ENCODE measurements at regions not wholly inside any gene's neighbourhood (a gene's known extent, or its start where the extent isn't known, plus 50 kb on each side); places are given as distances from the start of the nearest gene placed in this dataset.
"Not testable (repeated sequence)": the region's sequence is repeated elsewhere in the genome, so short reads cannot be mapped to it uniquely, and the experiment has no call there.

DNA sequence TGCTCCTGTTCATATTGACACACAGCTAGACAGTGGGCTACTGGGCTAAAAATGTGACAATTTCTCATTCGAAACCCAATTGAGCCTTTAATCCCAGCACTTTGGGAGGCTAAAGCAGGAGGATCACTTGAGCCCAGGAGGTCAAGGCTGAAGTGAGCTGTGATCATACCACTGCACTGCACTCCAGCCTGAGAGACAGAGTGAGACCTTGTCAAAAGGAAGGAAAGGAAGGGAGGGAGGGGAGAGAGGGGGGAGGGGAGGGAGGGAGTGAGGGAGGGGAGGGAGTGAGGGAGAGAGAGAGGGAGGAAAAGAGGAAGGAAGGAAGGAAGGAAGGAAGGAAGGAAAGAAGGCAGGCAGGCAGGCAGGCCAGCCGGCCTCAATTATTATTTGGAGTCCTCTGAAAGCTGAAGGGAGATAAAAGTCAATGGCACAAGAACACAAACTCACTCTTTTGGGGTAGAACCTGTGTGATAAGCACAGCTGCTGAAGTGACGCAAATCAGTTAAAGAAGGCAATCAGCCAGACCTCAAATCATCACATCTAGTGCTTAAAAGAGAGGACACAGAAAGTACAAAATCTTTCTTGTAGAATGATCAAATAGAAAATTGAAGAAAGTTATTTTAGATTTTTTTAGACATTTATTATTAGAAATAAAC lies 98.1 kb downstream of the CCDC71L start:
- DNase-seq: no peak

DNA sequence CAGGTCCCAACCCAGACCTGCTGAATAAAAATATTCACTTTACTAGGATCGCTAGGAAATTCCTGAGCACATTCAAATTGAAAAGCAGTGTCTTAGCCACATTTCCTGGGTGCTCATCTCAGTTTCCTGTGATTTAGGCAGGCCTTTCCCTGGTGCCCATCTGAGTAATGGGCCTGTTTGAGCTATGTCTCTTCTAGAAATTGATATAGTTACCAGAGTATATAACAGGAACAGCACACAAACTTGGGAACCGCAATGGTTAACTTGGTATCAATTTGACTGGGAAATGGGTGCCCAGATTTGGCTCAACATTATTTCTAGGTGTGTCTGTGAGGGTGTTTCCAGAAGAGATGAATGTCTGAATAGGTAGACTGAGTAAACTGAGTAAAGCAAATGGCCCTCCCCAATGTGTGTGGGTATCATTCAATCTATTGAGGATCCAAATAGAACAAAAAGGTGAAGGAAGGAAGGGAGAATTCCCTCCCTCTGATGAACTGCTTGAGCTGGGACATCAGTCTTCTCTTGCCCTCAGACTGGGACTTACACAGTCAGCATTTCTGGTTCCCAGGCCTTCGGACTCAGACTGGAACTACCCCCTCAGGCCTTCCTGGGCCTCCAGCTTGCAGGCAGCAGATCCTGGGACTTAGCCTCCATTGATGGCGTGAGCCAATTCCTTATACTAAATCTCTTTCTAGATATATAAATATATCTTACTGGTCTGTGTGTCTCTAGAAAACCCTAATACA lies 99.1 kb downstream of the CCDC71L start:
- DNase-seq: no peak

DNA sequence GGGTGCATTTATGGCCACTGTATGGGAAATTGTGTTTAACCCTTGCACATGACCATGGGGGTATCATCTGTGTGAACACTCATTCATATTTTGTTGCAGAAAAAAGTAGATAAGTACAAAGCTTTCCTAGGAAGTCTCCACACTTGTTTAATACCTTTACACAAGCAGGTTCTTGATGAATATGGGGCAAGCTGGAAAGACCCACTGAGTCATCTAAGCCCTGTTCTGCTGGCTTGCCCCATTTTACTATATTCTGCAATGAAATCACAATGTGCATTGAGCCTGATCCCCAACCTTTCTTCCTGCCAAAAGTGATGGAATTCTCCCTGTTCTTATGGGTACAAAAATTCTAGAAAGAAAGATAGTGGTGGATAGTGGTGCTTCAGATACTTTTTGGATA lies 99.8 kb downstream of the CCDC71L start:
- DNase-seq: no peak

DNA sequence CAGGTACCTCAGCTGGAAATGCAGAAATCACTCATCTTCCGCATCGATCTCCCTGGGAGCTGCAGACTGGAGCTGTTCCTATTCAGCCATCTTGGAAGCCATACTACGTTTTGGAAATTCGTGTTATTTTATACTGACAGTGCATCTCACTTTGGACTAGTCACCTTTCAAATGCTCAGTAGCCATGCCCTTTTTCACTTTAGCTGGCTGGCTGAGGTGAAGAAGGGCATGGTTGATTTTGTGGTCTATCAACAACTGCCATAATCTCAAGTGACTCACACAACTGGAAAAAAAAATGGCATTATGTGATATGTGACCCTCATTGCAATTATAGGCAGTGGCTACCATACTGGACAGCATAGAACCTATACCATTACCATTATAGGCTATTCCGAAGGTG lies 100.5 kb downstream of the CCDC71L start:
- DNase-seq: no peak

DNA sequence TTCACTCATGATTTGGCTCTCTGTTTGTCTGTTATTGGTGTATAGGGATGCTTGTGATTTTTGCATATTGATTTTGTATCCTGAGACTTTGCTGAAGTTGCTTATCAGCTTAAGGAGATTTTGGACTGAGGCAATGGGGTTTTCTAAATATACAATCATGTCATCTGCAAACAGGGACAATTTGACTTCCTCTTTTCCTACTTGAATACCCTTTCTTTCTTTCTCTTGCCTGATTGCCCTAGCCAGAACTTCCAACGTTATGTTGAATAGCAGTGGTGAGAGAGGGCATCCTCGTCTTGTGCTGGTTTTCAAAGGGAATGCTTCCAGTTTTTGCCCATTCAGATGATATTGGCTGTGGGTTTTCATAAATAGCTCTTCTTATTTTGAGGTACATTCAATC lies 104.7 kb downstream of the CCDC71L start:
- DNase-seq: not testable (repeated sequence)

DNA sequence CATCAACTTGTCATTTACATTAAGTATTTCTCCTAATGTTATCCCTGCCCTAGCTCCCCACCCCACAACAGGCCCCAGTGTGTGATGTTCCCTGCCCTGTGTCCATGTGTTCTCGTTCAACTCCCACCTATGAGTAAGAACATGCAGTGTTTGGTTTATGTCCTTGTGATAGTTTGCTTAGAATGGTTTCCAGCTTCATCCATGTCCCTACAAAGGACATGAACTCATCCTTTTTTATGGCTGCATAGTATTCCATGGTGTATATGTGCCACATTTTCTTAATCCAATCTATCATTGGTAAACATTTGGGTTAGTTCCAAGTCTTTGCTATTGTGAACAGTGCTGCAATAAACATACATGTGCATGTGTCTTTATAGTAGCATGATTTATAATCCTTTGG lies 106.3 kb downstream of the CCDC71L start:
- DNase-seq: not testable (repeated sequence)

DNA sequence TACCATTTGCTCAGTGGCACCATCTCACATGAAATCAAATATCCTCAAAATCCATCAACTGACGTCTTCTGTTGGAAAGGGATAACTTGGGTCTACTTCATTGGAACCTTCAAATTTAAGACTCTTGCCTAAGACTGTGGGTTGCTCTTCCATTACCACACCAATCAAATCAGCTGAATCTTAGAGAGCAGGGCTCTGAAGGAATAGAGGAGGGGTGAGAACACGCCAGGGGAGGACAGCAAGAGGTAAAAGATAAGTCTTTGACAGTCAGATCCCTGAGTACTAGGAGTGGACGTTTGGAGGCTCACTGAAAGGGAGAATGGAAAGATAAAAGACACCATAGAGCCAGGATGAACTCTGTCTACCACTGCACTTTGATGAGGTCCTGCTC lies 107.5 kb downstream of the CCDC71L start:
- DNase-seq: no peak

DNA sequence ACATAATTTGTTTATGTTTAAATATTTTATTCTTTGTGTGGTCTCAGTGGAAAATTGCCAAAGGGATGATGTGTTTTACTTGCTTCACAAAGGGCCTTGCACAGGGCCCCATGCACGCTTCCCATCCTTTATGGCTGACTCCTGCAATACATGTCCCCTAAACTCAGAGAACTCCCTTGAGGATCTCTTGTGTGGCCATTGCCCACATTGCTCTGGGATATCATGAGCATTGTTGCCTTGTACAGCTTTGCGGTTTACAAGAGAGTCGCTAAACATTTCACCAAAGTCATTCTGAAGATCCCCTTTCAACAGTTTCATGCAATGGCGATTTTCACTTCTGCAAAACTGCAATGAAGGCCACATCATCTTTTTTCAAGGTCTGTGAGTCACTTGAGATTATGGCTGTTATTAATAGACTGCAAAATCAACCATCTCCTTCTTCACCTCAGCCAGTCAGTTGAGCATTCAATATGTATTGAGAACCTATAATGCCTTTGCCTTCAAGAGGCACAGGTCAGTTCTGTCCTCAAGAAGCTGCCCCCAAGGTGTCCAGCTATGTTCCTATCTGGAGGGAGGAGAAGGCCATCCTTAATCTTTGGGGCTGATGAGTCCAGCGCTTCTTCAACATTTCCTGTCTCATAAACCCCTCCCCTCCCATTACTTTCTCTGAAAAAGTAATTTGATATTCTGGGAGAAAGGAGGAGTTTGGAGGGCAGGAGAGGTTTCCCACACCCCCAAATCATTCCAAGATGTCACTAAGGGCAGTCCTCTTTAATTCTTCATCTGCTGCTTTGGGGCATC lies 108.1 kb downstream of the CCDC71L start:
- peak; percentile 7 for DNase-seq

DNA sequence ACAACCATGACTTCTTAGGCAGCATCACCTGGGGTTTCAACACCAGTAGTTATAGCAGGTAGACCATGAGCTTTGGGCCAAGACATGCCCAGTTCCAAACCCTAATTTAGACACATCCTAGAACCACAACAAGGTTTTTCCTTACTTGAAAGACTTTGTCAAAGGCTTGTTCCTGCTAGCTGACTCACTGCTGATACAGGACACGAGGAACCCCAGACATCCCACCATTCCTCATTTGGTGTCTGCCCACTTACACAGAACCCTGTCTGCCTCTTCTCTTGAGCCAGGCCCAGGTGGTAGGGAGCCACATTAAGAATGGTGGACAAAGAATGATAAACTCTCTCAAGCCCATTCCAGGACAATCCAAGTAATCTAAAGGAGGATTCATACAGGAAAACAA lies 109.0 kb downstream of the CCDC71L start:
- DNase-seq: no peak

DNA sequence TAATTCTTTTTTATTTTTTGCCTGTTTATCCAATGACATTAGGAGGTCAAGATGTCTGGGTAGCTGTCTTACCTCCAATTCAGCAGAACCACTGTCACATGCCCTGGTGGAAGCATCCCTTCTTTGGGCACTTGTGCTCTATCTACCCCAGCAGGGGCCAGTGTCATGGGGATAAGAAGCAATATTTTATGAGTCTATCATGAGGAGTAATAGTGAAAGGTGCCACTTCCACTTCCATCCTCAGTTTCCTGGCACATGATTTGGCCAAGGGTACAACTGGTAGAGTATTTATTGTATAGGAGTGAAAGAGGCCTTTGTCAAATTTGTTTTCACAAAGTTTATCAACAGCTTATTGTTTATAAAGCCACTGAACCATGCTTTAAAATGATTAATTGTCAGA lies 112.5 kb downstream of the CCDC71L start:
- no peak for DNase-seq

DNA sequence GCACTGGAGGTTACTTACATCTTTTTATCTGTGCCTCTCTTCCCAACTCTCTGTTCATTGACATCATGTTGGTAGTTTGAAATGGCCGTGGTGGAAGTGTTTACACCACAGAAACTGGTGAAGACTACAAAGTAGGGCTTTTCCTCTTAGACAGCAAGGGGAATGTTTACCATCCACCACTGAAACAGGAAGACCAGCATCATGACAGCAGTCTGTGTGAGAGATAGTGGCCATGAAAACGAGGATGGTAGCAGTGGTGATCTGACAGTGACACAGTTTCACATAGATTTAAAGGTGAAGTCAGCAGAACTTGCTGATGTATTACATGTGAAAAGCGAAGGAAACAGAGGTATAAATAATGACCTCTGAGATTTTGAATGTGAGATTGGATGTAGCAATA lies 115.7 kb downstream of the CCDC71L start:
- no peak for DNase-seq

DNA sequence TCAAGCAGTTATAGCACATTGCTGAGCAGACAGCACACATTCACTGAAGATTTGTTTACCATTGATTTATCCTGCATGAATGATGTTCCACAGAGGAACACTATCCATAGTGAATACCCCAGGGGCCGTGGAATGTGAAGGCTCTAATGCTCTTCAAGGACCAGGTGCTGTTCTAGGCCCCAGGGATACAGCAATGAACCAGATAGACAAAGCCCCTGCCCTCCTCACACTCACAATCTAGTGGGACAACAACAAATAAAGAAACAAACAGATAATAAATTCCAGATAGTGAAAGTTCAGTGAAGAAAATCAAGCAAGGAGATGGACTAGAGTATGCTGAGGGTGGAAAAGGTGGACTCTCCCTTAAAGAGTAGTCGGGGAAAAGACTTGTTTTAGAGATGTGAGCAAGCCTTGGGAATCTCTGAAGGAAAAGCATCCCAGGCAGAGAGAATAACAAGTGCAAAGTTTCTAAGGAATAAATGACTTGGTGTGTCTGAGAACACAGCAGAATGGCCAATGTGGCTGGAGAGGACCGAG lies 117.7 kb downstream of the CCDC71L start:
- DNase-seq: no peak

DNA sequence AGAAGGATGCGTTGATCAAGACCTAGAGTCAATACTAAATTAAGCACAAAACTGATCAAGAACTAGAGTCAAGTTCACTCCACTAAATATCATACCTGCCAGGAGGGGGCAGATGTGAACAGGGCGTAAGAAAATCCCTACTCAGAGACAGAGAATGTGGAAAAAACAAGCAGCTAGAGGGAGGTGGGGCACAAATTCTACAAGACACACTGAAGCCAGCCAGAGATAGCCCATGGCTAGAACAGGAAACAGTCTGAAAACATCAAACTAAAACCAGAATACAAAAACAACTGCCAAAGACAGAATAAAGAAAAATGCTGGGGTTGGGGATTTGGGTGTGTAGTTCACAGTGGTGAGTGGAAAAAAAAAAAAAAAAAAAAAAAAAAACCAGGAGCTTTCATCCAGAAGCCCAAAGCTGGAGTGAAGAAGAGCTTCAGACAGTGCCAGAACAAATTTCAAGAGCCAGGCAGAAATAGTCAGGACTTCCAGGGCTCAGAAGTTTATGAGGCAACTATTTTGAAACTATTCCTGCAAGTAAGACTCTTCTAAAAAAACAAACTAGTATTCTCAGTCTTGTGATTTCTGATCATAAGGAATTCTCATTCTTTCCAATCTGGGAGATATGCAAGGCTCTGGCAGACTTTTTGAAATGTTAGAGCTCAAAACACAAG lies 118.3 kb downstream of the CCDC71L start:
- peak; percentile 43 for DNase-seq

DNA sequence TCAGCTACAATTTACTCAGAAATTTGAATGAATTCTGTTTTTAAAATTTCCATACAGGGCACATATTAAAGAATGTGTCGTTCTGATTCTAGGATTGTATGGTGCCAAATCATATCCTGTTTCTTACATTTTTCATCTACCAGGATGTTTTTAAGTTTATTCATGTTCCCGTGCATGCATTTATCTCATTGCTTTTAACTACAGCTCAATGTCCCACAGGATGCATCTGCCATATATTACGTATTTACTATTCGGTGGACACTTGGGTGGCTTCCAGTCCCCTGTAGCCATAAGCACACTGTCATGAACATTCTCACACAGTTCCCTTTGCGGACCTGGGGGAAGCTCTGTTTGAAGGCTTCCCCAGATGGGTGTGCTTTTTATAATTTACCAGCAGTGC lies 122.3 kb downstream of the CCDC71L start:
- DNase-seq: no peak

DNA sequence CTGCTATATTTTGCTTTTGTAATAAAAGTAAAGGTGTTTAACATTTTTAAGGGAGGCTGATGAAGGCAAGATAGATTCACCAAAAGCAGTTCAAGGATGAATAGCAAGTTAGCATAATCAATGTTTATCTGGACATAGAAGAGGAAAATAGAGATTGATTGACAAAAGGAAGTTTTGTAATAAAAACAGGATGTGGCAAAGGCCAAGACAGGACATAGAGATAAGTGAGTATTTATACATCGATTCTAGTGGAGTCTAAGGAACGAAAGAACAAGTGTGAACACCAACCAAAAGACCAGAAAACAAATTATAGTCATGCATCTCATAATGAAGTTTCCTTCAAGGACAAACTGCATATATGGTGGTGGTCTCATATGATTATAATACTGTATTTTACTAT lies 123.8 kb downstream of the CCDC71L start:
- no peak for DNase-seq

DNA sequence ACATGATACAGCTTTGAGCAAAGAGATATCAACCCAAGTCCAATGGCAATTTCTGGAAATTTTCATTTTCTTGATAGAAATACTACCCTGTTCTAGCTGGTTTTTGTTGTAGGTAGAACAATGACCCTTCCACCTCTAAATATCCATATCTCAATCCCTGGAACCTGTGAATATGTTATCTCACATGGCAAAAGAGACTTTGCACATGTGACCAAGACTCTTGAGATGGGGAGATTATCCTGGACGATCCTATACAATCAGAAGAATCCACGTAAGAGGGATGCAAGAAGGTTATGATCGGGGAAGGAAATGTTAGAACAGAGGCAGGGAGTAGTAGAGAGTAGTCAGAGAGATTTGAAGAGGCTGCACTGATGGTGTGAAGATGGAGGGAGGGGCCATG lies 124.9 kb downstream of the CCDC71L start:
- DNase-seq: no peak

DNA sequence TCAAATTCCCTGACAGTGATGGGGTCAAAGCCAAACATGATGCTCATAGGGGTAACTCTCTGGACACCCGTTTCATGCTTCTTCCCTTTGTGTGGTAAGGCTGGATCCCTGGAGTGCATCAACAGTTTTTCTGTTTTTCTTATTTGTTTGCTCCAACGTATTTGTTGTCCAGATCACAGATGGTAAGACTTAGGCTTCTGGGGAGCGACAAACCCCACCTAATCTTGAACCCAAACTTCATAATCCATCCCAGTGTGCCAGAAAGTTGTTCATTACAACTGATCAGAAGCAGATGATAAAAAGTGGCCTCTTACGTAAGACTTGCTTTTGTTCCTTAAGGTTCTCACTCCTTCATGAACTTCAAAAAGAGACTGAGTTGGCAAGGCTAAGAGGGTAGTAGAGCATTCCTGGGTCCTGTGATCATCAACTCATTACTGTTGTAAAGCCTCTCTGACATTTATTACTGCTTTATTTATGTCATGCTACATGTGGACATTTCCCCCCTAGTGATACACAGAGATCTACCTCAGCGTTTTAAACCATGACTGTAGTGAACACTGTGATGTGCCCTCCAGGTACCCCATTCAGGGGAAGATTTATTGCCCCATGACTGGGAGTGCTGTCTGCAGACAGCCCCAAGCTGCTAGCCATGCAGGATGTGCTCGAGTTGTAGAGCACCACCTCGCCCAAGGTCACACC lies 125.6 kb downstream of the CCDC71L start:
- DNase-seq: no peak

DNA sequence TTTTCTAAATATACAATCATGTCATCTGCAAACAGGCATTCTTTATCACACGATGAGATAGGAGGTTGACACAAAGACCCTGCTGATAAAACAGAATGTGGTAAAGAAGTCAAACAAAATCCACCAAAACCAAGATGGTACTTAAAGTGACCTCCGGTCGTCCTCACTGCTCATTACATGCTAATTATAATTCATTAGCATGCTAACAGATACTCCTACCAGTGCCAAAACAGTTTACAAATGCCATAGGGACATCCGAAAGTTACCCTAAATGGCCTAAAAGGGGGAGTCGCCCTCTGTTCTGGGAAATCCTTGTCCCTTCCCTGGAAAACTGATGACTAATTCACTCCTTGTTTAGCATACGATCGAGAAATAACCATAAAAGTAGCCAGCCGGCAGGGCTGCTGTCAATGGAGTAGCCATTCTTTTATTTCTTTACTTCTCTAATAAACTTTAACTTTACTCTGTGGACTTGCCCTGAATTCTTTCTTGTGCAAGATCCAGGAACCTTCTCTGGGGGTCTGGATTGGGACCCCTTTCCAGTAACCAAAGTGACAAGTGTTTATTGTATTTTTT lies 126.6 kb downstream of the CCDC71L start:
- no peak for DNase-seq

DNA sequence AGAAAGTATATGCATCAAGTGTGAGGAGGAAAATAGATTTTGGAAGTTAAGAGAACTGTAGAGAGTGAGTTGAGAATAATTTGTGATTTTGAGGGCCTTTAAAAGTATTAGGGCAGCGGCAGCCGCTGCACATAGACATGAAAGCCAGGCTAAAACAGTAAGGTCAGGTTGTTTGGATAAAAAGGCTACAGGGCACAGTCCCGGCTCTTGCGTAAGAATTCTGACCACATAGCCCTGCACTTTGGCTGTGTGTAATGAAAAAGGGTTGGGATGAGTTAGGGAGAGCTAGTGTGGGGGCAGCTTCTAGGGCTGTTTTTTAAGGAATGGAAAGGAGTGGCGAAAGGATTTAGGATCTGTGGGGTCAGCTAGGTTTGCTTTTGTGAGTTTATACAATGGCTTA lies 130.8 kb downstream of the CCDC71L start:
- DNase-seq: not testable (repeated sequence)

DNA sequence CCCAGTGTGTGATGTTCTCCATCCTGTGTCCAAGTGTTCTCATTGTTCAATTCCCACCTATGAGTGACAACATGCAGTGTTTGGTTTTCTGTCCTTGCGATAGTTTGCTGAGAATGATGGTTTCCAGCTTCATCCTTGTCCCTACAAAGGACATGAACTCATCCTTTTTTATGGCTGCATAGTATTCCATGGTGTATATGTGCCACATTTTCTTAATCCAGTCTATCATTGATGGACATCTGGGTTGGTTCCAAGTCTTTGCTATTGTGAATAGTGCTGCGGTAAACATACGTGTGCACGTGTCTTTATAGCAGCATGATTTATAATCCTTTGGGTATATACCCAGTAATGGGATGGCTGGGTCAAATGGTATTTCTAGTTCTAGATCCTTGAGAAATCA lies 134.3 kb downstream of the CCDC71L start:
- not testable (repeated sequence) for DNase-seq

DNA sequence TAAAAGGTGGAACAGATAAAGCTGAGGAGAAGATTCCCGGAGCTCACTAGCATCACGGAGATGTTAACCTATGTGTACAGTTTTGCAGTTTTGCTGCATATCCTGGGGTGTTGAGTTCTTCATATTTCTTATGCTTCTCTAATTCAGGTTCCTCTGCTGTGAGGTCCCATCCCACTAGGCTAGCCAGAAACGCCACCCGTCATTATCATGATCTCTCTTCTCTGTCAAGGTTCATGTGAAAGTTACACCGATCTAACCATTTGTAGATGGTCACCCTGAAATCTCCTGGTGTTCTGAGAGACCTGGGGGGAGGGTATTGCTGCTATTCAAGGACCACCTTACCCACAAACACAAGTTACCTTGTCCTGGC lies 136.3 kb downstream of the CCDC71L start:
- no peak for DNase-seq

DNA sequence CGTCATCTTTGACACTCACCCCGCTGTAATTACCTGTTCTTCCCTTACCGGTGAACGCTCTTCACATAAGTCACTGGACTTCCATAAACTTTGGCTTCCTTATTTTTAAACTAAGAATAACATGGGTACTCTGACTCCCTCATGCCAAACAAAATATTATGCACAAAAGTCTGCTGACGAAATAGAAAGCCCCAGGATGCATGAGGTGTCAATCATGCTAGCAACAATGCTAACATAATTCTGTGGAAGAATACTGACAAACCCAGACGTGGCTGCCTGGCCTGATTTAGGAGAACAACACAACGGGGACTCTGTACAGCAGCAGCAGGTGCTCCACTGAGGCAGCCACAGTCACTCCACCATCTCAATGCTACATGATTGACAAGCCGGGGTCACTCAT lies 137.5 kb downstream of the CCDC71L start:
- DNase-seq: no peak

Measured in CD4-positive, alpha-beta T cell treated with Interleukin-12 subunit alpha and Interleukin-12 subunit beta, for 1 hour (primary cell).